Gastroesophageal sphincter (tissue), 4 donors: ENCODE measurements at regions not wholly inside any gene's neighbourhood (a gene's known extent, or its start where the extent isn't known, plus 50 kb on each side); places are given as distances from the start of the nearest gene placed in this dataset.

Experiments used
- ATAC-seq: fragments of 150-250 bp; one replicate; pipeline ENCODE4 v1.9.1; 2016; ENCODE audit warnings: mild to moderate bottlenecking, moderate library complexity
- H3K27ac ChIP-seq, 4 donors: fragments of 200-600 bp; sonication (generic) in 3 of 4; 1 replicate in 3 of 4; 2 replicates in 1 of 4; pipeline ENCODE4 v1.5.1; 2016 to 2019
- H3K27me3 ChIP-seq: fragments of 200-600 bp; sonication (generic); one replicate; pipeline ENCODE4 v1.5.1; 2019
- H3K36me3 ChIP-seq, 2 donors: fragments of 200-600 bp; sonication (generic); one replicate each; pipeline ENCODE4 v1.5.1; 2019; ENCODE audit warnings: control low read depth in 1 of 2
- H3K4me1 ChIP-seq, 3 donors: fragments of 200-600 bp; sonication (generic); 1 replicate in 2 of 3; 2 replicates in 1 of 3; pipeline ENCODE4 v1.5.1; 2016 to 2019; ENCODE audit warnings: control low read depth in 2 of 3
- H3K4me3 ChIP-seq, 2 donors: fragments of 200-600 bp; sonication (generic); one replicate each; pipeline ENCODE4 v1.5.1; 2019; ENCODE audit warnings: mild to moderate bottlenecking in 1 of 2, moderate library complexity in 1 of 2
- H3K9me3 ChIP-seq, 3 donors: fragments of 200-600 bp; sonication (generic); one replicate each; pipeline ENCODE4 v1.5.1; 2017 to 2019; ENCODE audit warnings: control low read depth in 2 of 3
- CTCF ChIP-seq, 4 experiments: fragments of 200-600 bp in 2 of 4; fragments of 450-650 bp in 2 of 4; sonication (generic) in 1 of 4; IDR thresholded peaks; one replicate each; pipeline ENCODE4 v1.5.1; 2017 to 2019; ENCODE audit warnings: antibody characterized with exemption in 4 of 4, mild to moderate bottlenecking in 2 of 4, moderate library complexity in 2 of 4
- EP300 ChIP-seq: sonication (generic); formaldehyde crosslinking; IDR thresholded peaks from one replicate; pipeline ENCODE4 v1.6.1; 2017; ENCODE audit warnings: antibody characterized with exemption, mild to moderate bottlenecking
- POLR2A ChIP-seq, 2 donors: fragments of 450-650 bp; IDR thresholded peaks; one replicate each; pipeline ENCODE4 v1.6.1; 2017; ENCODE audit warnings: antibody characterized with exemption in 2 of 2, mild to moderate bottlenecking in 2 of 2, moderate library complexity in 1 of 2
- POLR2AphosphoS5 ChIP-seq: sonication (generic); formaldehyde crosslinking; IDR thresholded peaks from one replicate; pipeline ENCODE4 v1.6.1; 2017; ENCODE audit warnings: antibody characterized with exemption
- WGBS, 2 donors: methylation state at CpG; one replicate each; pipeline ENCODE4 v1.1.5; 2018; ENCODE audit warnings: low coverage in 1 of 2; 5-methylcytosine and 5-hydroxymethylcytosine counted together

GRCh38 chr5:6907320-6907918 is 194.2 kb downstream of the TENT4A start:
- no peak overlapping the region for H3K27ac ChIP-seq
- H3K27me3 ChIP-seq: peaks cover 18% of the 10 kb centered on the region
- WGBS, 2 donors: 63 to 67% methylated on average over 6 to 8 of the region's 8 CpGs
- H3K36me3 ChIP-seq: no peaks in the 10 kb centered on the region
- H3K4me3 ChIP-seq: no peak overlapping the region
- no peak for ATAC-seq
- H3K9me3 ChIP-seq: no peaks in the 10 kb centered on the region
- TF ChIP-seq CTCF (IDR thresholded peaks at IDR 0.05) (no peak), EP300 (no peak), POLR2A (IDR thresholded peaks at IDR 0.05) (no peak), POLR2AphosphoS5 (no peak)
- no peaks in the 10 kb centered on the region for H3K4me1 ChIP-seq

GRCh38 chr5:6909901-6910300 is 196.7 kb downstream of the TENT4A start:
- Histone ChIP-seq H3K4me1 (no peaks in the 10 kb centered on the region), H3K27me3 (peaks cover 18% of the 10 kb centered on the region), H3K9me3 (no peaks in the 10 kb centered on the region), H3K4me3 (no peak overlapping the region), H3K36me3 (no peaks in the 10 kb centered on the region), H3K27ac (no peak overlapping the region)
- TF ChIP-seq EP300 (no peak), CTCF (IDR thresholded peaks at IDR 0.05) (no peak), POLR2A (IDR thresholded peaks at IDR 0.05) (no peak), POLR2AphosphoS5 (no peak)
- ATAC-seq: no peak
- 71 to 82% methylated on average over 4 of the region's 4 CpGs for WGBS, 2 donors

GRCh38 chr5:6910950-6911349 is 197.7 kb downstream of the TENT4A start:
- no peak overlapping the region for H3K27ac ChIP-seq
- H3K4me1 ChIP-seq: no peaks in the 10 kb centered on the region
- no peaks in the 10 kb centered on the region for H3K9me3 ChIP-seq
- no peaks in the 10 kb centered on the region for H3K36me3 ChIP-seq
- H3K27me3 ChIP-seq: peaks cover 16% of the 10 kb centered on the region
- TF ChIP-seq CTCF (IDR thresholded peaks at IDR 0.05) (no peak), POLR2A (IDR thresholded peaks at IDR 0.05) (no peak), EP300 (no peak), POLR2AphosphoS5 (no peak)
- no peak for ATAC-seq
- WGBS, 2 donors: 38 to 77% methylated on average over 1 to 3 of the region's 3 CpGs
- H3K4me3 ChIP-seq: no peak overlapping the region

- ATAC-seq: no peak
- no peak overlapping the region for H3K27ac ChIP-seq
- 81 to 83% methylated on average over 2 of the region's 2 CpGs for WGBS, 2 donors
- peaks cover 7% of the 10 kb centered on the region for H3K27me3 ChIP-seq
- H3K4me1 ChIP-seq: no peaks in the 10 kb centered on the region
- H3K4me3 ChIP-seq: no peak overlapping the region
- H3K9me3 ChIP-seq: no peaks in the 10 kb centered on the region
- TF ChIP-seq POLR2A (IDR thresholded peaks at IDR 0.05): no peak
- TF ChIP-seq EP300: no peak
- no peak for TF ChIP-seq POLR2AphosphoS5
- no peaks in the 10 kb centered on the region for H3K36me3 ChIP-seq
Observed at GRCh38 chr5:6914347-6914746, 201.1 kb downstream of the TENT4A start.

GRCh38 chr5:6915574-6915973 is 202.3 kb downstream of the TENT4A start:
- no peak for ATAC-seq
- no peaks in the 10 kb centered on the region for H3K36me3 ChIP-seq
- H3K4me3 ChIP-seq: no peak overlapping the region
- H3K27me3 ChIP-seq: no peaks in the 10 kb centered on the region
- no peak overlapping the region for H3K27ac ChIP-seq
- H3K9me3 ChIP-seq: no peaks in the 10 kb centered on the region
- TF ChIP-seq POLR2AphosphoS5 (no peak), CTCF (IDR thresholded peaks at IDR 0.05) (no peak)
- WGBS, 2 donors: 66 to 72% methylated on average over 2 to 3 of the region's 3 CpGs
- H3K4me1 ChIP-seq: no peaks in the 10 kb centered on the region
